PC-3 (cell line): ENCODE measurements at regions not wholly inside any gene's neighbourhood (a gene's known extent, or its start where the extent isn't known, plus 50 kb on each side); places are given as distances from the start of the nearest gene placed in this dataset.

Experiments used
- EZH2phosphoT487 ChIP-seq: fragments of 300-600 bp; sonication (generic); IDR thresholded peaks from 2 replicates; pipeline ENCODE4 v1.6.1; 2018; ENCODE audit warnings: mild to moderate bottlenecking, antibody characterized with exemption, low read length, borderline replicate concordance
- TF ChIP-seq, protein P1 (sequence below): fragments of 300-600 bp; sonication (generic); conservative IDR thresholded peaks from 2 replicates; pipeline ENCODE4 v1.5.1; 2017; ENCODE audit warnings: antibody characterized with exemption, low read depth, mild to moderate bottlenecking, low read length

GRCh38 chr7:33774762-33775523 lies 130.4 kb upstream of the BMPER start:
- TF ChIP-seq, protein P1, sequence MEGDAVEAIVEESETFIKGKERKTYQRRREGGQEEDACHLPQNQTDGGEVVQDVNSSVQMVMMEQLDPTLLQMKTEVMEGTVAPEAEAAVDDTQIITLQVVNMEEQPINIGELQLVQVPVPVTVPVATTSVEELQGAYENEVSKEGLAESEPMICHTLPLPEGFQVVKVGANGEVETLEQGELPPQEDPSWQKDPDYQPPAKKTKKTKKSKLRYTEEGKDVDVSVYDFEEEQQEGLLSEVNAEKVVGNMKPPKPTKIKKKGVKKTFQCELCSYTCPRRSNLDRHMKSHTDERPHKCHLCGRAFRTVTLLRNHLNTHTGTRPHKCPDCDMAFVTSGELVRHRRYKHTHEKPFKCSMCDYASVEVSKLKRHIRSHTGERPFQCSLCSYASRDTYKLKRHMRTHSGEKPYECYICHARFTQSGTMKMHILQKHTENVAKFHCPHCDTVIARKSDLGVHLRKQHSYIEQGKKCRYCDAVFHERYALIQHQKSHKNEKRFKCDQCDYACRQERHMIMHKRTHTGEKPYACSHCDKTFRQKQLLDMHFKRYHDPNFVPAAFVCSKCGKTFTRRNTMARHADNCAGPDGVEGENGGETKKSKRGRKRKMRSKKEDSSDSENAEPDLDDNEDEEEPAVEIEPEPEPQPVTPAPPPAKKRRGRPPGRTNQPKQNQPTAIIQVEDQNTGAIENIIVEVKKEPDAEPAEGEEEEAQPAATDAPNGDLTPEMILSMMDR = no peak
- TF ChIP-seq EZH2phosphoT487 = no peak
